GM18861 (cell line): ENCODE measurements at regions not wholly inside any gene's neighbourhood (a gene's known extent, or its start where the extent isn't known, plus 50 kb on each side); places are given as distances from the start of the nearest gene placed in this dataset.

Experiments
- ATAC-seq: cut with Tn5 transposase; IDR thresholded peaks from one replicate; pipeline ENCODE4 v1.9.1; 2021; ENCODE audit not compliant: unreplicated experiment

DNA sequence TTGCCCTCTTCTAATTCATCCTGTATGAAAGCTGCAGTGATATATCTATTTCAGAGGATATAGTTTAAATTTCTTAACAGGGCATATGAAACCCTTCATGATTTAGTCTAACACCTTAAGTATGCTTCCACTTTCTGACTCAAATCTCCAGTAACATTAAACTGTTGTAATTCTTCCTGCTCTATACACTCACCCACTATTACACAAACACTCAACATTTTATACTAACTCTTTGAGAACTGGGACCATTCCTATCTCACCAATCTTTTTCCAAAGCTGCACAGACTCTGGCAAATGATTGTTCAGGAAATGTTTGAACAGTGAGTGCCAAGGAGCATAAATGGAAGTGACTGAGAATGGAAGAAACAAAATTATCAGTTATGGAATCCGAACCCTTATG, 560.4 kb upstream of the DPPA4 start:
- no peak for ATAC-seq

DNA sequence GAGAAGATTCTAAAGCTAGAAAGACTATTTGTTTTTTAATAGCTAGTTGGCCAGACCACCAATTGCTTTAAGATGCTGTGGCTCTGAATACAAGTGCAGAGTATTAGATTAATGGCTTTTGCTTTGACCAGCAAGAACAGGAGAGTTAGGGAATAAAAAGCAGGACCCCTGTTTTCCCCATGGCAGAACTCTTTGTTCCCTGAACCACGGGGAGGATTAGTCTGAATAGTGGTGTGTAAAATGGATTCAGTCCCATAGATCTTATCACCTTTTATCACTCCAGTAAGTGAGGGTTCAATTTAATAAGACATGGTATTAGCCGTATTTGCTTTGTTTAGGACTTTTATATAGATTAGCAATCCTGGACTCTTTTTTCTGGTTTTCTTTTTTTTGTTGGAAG, 562.6 kb upstream of the DPPA4 start:
- ATAC-seq, result no peak

DNA sequence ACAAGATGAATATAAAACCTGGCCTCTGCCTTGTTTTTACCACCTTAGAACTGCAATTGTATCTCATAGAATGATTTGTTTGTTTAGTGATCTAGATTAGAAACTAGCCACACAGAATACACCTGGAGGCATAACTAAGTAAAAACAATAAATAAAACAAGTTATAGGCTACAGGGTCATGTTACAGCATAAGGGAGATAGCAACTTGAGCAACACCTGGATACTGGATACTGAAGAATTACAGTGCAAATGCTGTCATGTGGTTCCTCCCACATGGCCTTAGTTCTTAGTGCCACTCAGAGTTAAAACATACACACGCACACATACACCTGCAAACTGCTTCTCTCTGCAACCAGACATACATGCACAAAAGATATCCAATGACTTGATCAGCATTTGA, 563.4 kb upstream of the DPPA4 start:
- ATAC-seq, result no peak

DNA sequence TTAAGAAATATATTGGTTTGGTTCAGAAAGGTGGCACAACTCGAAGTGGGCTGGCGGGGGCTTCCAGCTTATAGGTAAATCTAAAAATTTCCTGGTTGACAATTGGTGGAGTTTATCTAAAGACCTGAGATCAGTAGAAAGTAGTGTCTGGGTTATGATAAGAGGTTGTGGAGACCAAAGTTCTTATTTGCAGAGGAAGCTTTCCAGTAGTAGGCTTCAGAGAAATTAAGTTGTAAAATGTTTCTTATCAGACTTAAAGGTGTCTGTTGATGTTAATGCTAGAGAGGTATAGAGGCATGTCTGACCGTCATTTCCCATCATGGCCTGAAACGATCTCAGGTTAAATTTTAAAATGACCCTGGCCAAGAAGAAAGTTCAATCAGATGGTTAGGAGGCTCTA, 565.2 kb upstream of the DPPA4 start:
- ATAC-seq, result no peak

DNA sequence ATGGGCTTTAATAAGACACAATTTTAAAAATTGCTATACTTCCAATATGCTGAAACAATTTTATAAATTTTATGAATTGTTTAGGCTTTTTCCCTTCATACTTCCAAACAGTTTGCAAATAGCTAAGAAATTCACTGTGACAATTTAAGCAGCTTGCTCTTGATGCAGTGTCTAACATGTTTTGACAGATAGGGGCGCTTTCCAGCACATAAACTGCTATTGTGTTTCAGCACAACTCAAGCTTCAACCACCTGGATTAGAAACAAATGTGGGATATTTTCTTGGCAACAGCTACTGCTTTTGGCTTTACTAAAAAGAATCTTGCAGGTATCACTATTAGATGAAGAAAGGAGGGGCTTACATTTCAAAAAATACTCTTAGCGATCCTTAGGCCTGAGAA, 565.8 kb upstream of the DPPA4 start:
- ATAC-seq, result no peak

DNA sequence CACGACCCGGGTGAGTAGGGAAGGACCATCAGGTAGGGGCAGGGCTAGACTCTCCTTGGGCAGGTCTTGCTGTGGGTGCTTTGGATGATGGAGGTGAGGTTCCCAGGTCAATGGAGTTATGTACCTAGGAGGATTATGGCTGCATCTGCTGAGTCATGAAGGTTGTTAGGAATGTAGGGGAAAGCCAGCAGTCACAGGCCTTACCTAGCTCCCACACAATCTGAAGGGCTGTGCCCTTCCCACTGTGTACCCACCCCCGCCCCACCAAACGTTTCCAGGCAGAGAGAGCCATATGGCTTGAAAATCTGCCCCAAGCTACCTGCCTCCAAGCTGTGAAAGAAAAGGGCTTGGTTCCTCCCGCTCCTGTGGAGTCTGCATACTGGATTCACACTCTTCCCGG, 573.4 kb upstream of the DPPA4 start:
- ATAC-seq, result no peak

DNA sequence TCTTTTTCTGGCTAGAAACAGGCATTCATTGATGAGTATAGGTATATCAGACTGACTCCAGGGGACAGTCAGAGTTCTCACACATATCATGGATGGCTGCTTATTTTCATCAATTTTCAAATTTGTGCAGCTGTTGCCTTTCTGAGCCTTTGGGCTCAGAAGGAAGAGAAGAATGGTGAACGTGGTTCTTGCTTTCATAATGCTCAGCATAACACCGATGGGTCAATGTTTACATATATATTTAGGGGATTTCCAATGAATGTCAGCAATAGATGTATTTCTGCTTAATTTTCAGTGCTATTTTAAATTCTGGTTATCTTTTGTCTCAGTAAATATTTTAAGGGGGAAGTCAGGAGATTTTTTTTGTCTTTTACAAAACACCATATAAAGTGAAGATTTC, 581.4 kb upstream of the DPPA4 start:
- no peak for ATAC-seq

DNA sequence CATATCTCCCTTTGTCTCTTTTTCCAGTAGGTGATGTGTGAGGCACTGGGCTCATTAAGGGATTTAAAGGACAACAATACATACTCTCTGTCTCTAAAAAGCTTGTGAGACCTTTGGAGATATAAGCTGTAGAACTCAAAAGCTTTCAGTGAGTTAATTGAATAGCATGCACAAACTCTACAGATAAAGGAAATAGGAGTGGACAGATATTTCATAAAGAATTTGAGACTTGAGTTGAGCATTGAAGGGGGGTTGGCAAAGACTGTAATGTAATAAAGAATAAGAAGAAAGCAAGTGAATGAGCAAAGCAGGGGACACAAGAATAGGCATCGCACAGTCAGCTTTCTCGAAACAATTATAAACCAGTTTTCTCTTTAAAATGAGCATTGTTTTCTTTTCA, 583.4 kb upstream of the DPPA4 start:
- ATAC-seq, result no peak

DNA sequence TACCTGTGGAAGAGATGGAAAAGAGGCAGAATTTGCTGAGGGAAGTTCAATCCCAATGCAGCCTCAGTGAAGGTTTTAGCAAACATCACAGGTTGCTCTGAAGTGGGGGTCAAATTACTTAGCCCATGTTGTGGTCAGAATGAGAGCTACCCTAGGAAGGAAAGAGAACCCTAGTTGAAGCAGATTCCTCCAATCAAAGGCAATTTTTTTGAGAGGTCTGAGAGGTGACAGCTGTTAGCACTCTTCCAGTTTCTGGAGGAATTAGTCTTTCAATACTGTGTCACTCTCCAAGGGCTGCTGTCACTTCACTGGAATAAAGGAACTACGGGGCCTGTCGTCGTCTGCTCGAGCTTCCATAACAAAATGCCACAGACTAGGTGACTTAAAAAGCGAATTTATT, 584.2 kb upstream of the DPPA4 start:
- no peak for ATAC-seq

DNA sequence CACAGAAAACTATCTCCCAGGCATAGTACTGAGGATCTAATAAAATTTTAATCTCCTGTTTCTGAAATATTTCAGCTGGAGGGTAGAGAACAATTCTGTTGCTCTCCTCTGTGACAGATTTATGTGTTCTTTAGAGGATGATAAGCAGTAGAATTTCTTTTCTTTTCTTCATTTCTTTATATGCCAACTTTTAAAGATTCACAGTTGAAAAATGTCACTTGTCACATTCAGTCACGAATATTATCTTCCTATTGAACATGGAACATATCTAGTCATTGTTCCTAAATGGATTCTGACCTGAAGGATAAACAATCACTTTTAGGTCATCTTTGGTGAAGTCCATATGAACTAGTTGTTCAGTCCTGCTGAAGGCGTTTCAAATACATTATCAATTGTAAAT, 585.5 kb upstream of the DPPA4 start:
- no peak for ATAC-seq

DNA sequence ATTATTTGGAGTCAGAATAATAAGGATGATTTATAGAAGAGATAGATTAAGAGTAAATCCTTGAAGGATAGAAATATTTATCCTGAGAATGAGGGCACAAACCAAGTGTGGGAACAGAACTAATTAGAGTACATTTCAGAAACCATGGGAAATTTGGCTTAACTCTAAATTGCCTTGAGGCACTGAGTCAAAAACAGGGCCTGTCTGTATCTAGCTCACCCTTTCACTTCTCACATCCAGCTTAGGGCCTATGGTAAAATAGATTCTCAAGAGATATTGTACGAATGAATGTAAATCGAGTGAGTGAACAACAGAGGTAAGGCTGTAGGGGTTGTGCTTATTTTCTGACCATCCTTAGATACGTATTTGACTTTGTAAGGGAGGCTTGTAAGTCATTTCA, 586.1 kb upstream of the DPPA4 start:
- no peak for ATAC-seq

DNA sequence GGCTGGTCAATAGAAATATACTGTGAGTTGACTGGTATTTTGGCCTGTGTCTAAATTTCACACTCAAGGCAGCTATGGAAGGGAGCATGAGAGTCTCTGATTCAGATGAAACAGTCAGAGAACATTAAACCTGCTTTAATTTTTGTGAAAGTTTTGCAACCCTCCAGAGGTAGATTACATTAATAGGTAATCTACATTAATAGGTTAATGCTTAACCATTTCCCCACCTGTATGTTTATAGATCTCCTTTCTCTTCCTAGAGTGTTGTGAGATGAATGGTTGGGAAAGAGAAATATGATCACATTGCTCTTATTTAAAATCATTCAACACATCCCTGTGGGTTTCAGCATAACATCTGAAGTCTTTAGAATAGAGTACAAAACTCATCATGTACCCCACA, 586.9 kb upstream of the DPPA4 start:
- ATAC-seq, result no peak

DNA sequence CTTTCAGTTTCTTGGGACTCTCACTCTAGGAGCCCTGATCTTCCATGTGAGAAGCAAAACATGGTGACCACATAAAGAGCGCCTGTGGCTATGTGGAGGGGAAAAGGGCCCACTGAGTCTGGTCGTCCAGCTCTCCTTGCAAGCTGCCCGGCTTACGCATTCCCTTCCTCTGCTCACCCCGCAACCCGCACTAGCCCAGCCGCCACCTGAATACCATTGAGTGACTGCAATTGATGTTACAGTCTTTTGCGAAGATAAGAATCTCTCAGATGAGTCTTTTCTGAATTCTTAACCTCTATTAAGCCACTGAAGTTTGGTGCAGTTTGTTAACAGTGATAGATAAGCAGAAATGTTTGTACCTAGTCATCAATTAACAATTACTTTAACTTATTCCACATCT, 589.0 kb upstream of the DPPA4 start:
- no peak for ATAC-seq

DNA sequence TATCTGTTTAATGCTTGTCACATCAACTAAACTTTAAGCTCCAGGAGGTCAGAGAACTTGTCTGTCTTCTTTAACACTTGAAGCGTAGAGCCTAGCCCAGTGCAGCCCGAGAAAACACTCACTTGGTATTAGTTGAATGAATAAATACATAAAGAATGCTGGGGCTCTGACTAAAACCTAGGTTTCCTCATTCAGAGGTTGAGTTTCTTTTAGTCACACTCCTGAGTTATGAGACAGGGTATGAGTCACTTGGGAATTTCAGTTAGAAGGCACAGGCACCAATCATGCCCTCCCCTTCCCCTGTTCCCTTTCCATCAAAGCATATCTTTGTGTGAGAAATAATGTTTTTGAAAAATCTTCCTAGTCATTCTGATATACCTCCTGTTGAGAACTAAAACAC, 589.8 kb upstream of the DPPA4 start:
- ATAC-seq, result no peak

DNA sequence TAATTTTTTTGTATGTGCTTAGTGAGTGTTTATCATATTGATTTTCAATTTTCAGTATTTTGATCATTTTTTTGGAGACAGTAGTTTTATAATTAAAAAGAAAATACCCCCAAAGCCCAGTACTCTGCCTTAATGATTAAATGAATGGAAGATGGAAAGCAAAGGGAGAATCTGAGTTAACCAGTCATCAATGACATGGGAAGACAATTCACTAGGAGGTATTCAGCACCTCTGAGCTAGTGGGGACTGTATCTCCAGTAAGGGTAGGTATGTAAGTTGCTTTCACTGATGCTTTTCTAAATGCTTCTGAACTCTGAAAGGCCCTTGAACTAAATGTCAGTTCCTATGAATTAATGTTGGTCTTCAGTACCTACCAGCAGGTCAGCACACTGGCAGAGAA, 590.4 kb upstream of the DPPA4 start:
- no peak for ATAC-seq

DNA sequence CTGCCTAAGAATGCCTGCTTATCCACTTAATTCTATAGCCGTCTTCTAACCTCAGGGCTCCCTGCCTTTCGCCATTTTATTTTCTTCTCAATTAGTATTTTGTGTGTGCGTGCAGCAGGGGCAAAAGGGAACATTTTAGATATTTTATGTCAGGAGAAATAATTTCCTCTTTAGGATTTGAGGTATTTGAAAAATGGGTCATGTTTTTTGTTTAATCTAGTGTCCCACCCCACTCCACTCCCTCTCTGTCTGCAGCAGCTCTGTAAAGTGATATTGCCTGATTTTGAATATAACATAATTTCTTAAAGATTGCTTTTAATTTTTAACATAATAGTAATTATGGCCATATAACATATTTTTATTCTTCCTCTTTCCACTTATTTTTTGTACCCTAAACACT, 593.2 kb upstream of the DPPA4 start:
- no peak for ATAC-seq

DNA sequence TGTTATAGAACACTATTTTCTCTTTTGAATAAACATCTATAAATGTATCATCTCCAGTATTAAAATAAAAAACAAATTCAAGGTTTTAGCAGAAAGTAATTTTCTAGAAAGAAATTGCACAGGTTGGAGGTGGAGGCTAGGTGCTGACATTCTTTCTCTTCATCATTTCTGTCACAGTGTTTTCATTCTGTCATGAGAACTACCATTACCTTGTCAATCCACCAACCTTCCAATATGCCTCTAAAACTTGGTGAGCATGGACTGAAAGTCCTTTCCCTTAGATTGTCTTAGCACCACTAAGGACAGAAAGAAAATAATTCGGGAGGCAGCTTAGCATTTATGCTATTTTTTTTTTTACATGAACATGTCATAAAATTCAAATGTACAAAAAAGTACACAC, 596.2 kb upstream of the DPPA4 start:
- no peak for ATAC-seq

DNA sequence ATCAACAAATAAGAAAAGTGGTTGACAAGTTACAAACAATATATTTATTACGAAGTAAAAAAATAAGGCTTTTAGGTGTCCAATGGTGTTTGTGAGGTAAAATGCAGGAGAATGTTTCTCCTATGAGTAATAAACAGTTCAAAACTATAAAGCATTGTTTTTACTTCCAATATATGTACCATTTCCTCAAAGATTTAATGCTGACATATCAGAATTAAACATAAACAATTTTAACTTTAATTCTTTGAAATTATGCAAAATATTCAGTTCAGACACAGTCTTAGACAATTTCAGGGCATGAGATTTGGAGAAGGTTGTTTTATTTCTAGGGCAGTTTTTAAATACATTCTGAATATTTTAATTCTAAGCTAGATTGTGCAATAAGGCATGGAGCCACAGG, 602.5 kb upstream of the DPPA4 start:
- ATAC-seq, result no peak

DNA sequence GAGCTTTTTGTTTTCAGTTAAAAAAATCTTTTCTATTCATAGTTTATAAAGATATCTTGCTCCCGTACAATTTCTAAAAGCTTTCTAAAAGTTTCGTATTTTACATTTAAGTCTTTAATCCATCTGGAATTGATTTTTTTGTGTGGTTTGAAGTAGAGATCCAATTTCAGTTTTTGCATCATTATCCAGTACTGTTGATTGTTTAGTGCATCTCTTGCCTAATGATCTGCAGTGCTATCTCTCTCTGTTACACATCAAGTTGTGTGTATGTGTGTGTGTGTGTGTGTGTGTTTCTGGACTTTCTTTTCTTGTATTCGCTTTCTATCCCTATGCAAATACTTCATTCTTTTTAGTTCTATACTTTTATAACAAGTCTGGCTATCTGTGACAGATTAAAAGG, 605.8 kb upstream of the DPPA4 start:
- no peak for ATAC-seq

DNA sequence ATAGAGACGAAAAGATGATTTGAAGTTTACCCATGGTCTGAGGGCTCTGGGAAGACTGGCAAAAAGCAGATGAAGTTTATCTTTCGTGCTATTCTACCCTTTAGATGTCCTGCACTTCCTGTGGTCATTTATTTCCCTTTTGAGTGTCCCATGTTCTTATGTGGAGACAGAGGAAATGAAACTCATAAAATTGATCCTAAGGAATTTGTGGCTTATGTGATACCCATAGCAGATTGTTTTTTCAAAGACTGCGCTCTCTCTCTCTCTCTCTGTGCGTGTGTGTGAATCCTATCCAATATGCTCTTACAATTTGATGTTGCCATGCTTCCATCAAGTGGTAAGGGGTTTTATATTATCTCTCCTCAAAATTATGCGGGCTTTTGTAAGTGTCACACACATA, 607.5 kb upstream of the DPPA4 start:
- no peak for ATAC-seq

DNA sequence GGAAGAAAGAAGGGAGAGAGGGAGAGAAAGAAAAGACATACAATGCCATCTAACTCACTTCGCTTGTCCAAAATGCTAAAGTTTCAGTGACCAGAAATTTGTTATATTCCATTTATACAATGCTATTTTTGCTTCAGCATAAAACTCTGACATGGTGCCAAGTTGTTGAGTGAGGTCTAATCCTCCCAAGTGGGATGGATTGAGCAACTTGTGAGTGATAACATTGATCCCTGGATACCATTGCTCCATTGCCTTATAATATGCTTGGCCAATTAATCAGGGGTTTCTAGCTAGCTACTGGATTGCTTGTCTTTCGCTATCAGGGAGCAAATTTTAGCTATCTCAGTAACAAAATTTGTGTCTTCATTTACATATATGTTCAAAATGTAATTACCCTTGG, 615.6 kb upstream of the DPPA4 start:
- ATAC-seq, result no peak

DNA sequence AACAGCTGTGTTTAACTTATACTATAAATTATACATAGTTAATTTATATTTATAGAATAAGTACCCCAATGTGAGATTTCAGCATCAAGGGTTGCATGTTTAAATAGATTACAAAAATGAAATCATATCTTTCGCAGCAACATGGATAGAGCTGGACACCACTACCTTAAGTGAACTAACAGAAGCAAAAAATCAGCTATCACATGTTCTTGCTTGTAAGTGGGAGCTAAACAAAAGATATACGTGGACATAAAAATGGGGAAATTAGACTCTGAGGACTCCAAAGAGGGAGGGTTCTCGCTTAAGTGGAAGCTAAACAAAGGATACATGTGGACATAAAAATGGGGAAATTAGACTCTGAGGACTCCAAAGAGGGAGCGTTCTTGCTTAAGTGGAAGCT, 626.5 kb upstream of the DPPA4 start:
- ATAC-seq, result no peak

DNA sequence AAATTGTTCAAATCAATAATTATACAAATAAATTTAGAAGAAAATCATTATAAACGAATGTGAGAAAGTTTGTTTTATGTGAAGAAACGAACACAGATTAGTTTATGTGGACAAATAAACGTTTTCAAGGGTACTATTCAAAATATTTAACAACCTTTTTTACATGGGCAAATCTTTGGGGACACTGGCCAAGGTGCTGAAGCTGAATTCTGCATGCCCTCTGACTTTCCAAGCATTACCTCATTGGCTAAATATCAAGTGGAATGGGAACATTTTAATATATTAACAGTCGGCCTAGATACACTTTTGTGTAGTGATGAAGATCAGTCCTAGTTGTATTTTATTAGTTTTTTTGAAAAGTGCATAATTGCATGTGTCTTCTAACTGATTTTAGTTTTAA, 636.4 kb upstream of the DPPA4 start:
- no peak for ATAC-seq

DNA sequence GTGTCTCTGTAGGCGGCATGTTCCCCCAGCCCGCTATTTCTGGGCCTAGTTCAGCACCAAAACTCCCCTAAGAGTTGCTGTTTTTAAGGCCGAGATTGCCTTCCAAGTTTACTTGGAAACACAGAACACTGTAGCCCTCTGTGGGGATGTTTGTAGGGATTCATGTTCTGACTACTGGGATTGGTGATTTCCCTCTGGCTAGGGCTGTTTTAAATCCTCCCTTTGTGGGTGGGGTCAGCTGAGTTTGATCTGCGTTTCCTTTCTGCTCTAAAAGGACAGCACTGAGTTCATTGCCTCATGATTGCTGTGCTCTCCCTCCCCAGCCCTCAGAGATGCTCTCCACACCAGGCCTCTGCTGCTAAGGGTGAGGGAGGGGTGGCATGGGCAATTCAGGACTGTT, 640.6 kb upstream of the DPPA4 start:
- no peak for ATAC-seq
